Upper lobe of left lung (tissue), 4 donors: ENCODE measurements at regions not wholly inside any gene's neighbourhood (a gene's known extent, or its start where the extent isn't known, plus 50 kb on each side); places are given as distances from the start of the nearest gene placed in this dataset.

Experiments
- EP300 ChIP-seq, 4 donors: sonication (generic); formaldehyde crosslinking; IDR thresholded peaks; one replicate each; pipeline ENCODE4 v1.5.1; 2017; ENCODE audit warnings: antibody characterized with exemption in 4 of 4, control low read depth in 2 of 4
- TF ChIP-seq, protein P1 (sequence below), 6 experiments: fragments of 450-650 bp in 4 of 6; fragments of 200-600 bp in 2 of 6; sonication (generic) in 2 of 6; IDR thresholded peaks; one replicate each; pipeline ENCODE4 v1.5.1; 2016 to 2019; ENCODE audit warnings: antibody characterized with exemption in 6 of 6

DNA sequence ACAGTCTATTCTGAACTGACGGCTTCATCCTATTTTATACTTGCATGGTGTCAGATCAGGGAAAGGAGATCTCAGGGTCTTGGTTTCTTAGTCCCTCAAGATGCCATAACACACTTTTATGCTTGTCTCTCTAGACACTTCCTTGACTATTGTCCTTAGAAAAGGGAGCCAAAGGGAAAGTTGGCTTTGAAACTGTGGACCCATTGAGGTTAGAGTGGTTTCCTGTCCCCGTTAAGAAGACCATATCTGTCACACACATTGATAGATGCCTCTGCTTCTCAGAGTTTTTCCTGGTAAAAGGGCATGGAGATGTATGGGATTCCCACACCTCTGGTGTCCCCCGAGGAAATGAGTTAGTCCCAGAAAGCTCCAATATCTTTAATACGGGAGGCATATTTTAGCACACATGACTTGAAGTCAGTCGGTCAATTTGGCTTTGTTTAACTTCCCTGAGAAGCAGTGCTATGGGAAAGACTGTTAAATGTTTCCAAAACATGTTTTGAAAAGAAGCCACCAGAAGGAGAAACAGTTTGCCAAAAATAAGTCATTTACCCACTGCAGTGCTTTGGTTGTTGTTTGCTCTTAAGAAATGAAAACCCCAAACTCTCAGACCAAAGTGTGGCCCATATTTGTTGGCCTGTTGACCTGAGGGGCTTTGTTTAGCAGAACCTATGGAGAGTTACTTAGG, 133.4 kb upstream of the CXCR4 start:
- no peak for TF ChIP-seq EP300 (IDR thresholded peaks at IDR 0.05)
- TF ChIP-seq, protein P1, sequence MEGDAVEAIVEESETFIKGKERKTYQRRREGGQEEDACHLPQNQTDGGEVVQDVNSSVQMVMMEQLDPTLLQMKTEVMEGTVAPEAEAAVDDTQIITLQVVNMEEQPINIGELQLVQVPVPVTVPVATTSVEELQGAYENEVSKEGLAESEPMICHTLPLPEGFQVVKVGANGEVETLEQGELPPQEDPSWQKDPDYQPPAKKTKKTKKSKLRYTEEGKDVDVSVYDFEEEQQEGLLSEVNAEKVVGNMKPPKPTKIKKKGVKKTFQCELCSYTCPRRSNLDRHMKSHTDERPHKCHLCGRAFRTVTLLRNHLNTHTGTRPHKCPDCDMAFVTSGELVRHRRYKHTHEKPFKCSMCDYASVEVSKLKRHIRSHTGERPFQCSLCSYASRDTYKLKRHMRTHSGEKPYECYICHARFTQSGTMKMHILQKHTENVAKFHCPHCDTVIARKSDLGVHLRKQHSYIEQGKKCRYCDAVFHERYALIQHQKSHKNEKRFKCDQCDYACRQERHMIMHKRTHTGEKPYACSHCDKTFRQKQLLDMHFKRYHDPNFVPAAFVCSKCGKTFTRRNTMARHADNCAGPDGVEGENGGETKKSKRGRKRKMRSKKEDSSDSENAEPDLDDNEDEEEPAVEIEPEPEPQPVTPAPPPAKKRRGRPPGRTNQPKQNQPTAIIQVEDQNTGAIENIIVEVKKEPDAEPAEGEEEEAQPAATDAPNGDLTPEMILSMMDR (IDR thresholded peaks at IDR 0.05), result no peak
